ENCODE measurements at regions not wholly inside any gene's neighbourhood (a gene's known extent, or its start where the extent isn't known, plus 50 kb on each side); places are given as distances from the start of the nearest gene placed in this dataset.
"Not testable (repeated sequence)": the region's sequence is repeated elsewhere in the genome, so short reads cannot be mapped to it uniquely, and the experiment has no call there.

GRCh38 chr21:25215698-25216384 lies 391.4 kb downstream of the MRPL39 start:
- TF ChIP-seq TAF1 (IDR thresholded peaks at IDR 0.05; ENCODE audit: low read depth, low read length) (no peak), PAX5 (IDR thresholded peaks at IDR 0.05; ENCODE audit: insufficient read depth, low read length, severe bottlenecking) (no peak), SPI1 (IDR thresholded peaks at IDR 0.05; ENCODE audit: low read depth, low read length) (peak; percentile 85), POU2F2 (IDR thresholded peaks at IDR 0.05; ENCODE audit: low read depth, low read length) (0 out of 2 replicates have a peak, but pooled peaks have one; percentile 40), POLR2A (IDR thresholded peaks at IDR 0.05; ENCODE audit: low read depth, low read length) (no peak)
- DNase-seq (ENCODE audit: insufficient read length, low spot score) (no peak), FAIRE-seq (peak; percentile 76)

- TF ChIP-seq SPI1 (IDR thresholded peaks at IDR 0.05; ENCODE audit: low read depth, low read length), result no peak
- TF ChIP-seq POU2F2 (IDR thresholded peaks at IDR 0.05; ENCODE audit: low read depth, low read length), result no peak
- TF ChIP-seq TAF1 (IDR thresholded peaks at IDR 0.05; ENCODE audit: low read depth, low read length), result no peak
- no peak for TF ChIP-seq PAX5 (IDR thresholded peaks at IDR 0.05; ENCODE audit: insufficient read depth, low read length, severe bottlenecking)
- TF ChIP-seq POLR2AphosphoS5 (IDR thresholded peaks at IDR 0.05; ENCODE audit: low read depth, low read length), result no peak
- no peak for TF ChIP-seq POLR2A (IDR thresholded peaks at IDR 0.05; ENCODE audit: low read depth, low read length)
- DNase-seq (ENCODE audit: insufficient read length, low spot score) (no peak), FAIRE-seq (no peak)
These were observed 392.6 kb downstream of the MRPL39 start for GRCh38 chr21:25214676-25215075.

- no peak for TF ChIP-seq SPI1 (IDR thresholded peaks at IDR 0.05; ENCODE audit: low read depth, low read length)
- TF ChIP-seq TAF1 (IDR thresholded peaks at IDR 0.05; ENCODE audit: low read depth, low read length), result no peak
- FAIRE-seq, result no peak
These were observed 407.3 kb downstream of the MRPL39 start for GRCh38 chr21:25199944-25200343.

GRCh38 chr21:25191141-25191540 lies 416.1 kb downstream of the MRPL39 start:
- DNase-seq (ENCODE audit: insufficient read length, low spot score) (peak; percentile 7), FAIRE-seq (no peak)
- TF ChIP-seq TAF1 (IDR thresholded peaks at IDR 0.05; ENCODE audit: low read depth, low read length) (no peak), PAX5 (IDR thresholded peaks at IDR 0.05; ENCODE audit: insufficient read depth, low read length, severe bottlenecking) (peak; percentile 53)

More at GRCh38 chr21:25199944-25200343, 407.3 kb downstream of the MRPL39 start:
- DNase-seq (ENCODE audit: insufficient read length, low spot score), result no peak

GRCh38 chr21:25189497-25189896 lies 417.8 kb downstream of the MRPL39 start:
- DNase-seq (ENCODE audit: insufficient read length, low spot score) (no peak), FAIRE-seq (no peak)
- TF ChIP-seq POLR2AphosphoS5 (IDR thresholded peaks at IDR 0.05; ENCODE audit: low read depth, low read length), result no peak
- no peak for TF ChIP-seq PAX5 (IDR thresholded peaks at IDR 0.05; ENCODE audit: insufficient read depth, low read length, severe bottlenecking)
- no peak for TF ChIP-seq POLR2A (IDR thresholded peaks at IDR 0.05; ENCODE audit: low read depth, low read length)
- no peak for TF ChIP-seq SPI1 (IDR thresholded peaks at IDR 0.05; ENCODE audit: low read depth, low read length)
- TF ChIP-seq POU2F2 (IDR thresholded peaks at IDR 0.05; ENCODE audit: low read depth, low read length), result no peak
- TF ChIP-seq TAF1 (IDR thresholded peaks at IDR 0.05; ENCODE audit: low read depth, low read length), result no peak

- FAIRE-seq, result peak; percentile 72
- no peak for TF ChIP-seq POLR2AphosphoS5 (IDR thresholded peaks at IDR 0.05; ENCODE audit: low read depth, low read length)
- peak; percentile 29; the same call in 1 of the 2 replicates for TF ChIP-seq SPI1 (IDR thresholded peaks at IDR 0.05; ENCODE audit: low read depth, low read length)
- TF ChIP-seq POU2F2 (IDR thresholded peaks at IDR 0.05; ENCODE audit: low read depth, low read length), result peak; percentile 97
- DNase-seq (ENCODE audit: insufficient read length, low spot score), result no peak
These were observed 418.6 kb downstream of the MRPL39 start for GRCh38 chr21:25188677-25189079.

- DNase-seq (ENCODE audit: insufficient read length, low spot score) (no peak), FAIRE-seq (no peak)
- TF ChIP-seq TAF1 (IDR thresholded peaks at IDR 0.05; ENCODE audit: low read depth, low read length) (no peak), SPI1 (IDR thresholded peaks at IDR 0.05; ENCODE audit: low read depth, low read length) (no peak), POLR2AphosphoS5 (IDR thresholded peaks at IDR 0.05; ENCODE audit: low read depth, low read length) (no peak), POU2F2 (IDR thresholded peaks at IDR 0.05; ENCODE audit: low read depth, low read length) (no peak), POLR2A (IDR thresholded peaks at IDR 0.05; ENCODE audit: low read depth, low read length) (no peak), PAX5 (IDR thresholded peaks at IDR 0.05; ENCODE audit: insufficient read depth, low read length, severe bottlenecking) (no peak)
These were observed 421.0 kb downstream of the MRPL39 start for GRCh38 chr21:25186273-25186672.

GRCh38 chr21:25183577-25183976 lies 423.7 kb downstream of the MRPL39 start:
- FAIRE-seq (no peak), DNase-seq (ENCODE audit: insufficient read length, low spot score) (no peak)
- TF ChIP-seq POU2F2 (IDR thresholded peaks at IDR 0.05; ENCODE audit: low read depth, low read length), result no peak
- TF ChIP-seq POLR2A (IDR thresholded peaks at IDR 0.05; ENCODE audit: low read depth, low read length), result no peak
- no peak for TF ChIP-seq POLR2AphosphoS5 (IDR thresholded peaks at IDR 0.05; ENCODE audit: low read depth, low read length)
- no peak for TF ChIP-seq SPI1 (IDR thresholded peaks at IDR 0.05; ENCODE audit: low read depth, low read length)
- no peak for TF ChIP-seq PAX5 (IDR thresholded peaks at IDR 0.05; ENCODE audit: insufficient read depth, low read length, severe bottlenecking)
- no peak for TF ChIP-seq TAF1 (IDR thresholded peaks at IDR 0.05; ENCODE audit: low read depth, low read length)

GRCh38 chr21:25181690-25182089 lies 425.6 kb downstream of the MRPL39 start:
- FAIRE-seq; DNase-seq (ENCODE audit: insufficient read length, low spot score): not testable (repeated sequence)

- FAIRE-seq (no peak), DNase-seq (ENCODE audit: insufficient read length, low spot score) (no peak)
- TF ChIP-seq POLR2AphosphoS5 (IDR thresholded peaks at IDR 0.05; ENCODE audit: low read depth, low read length) (no peak), POU2F2 (IDR thresholded peaks at IDR 0.05; ENCODE audit: low read depth, low read length) (no peak), PAX5 (IDR thresholded peaks at IDR 0.05; ENCODE audit: insufficient read depth, low read length, severe bottlenecking) (no peak), SPI1 (IDR thresholded peaks at IDR 0.05; ENCODE audit: low read depth, low read length) (no peak), POLR2A (IDR thresholded peaks at IDR 0.05; ENCODE audit: low read depth, low read length) (no peak), TAF1 (IDR thresholded peaks at IDR 0.05; ENCODE audit: low read depth, low read length) (no peak)
These were observed 428.2 kb downstream of the MRPL39 start for GRCh38 chr21:25179116-25179515.
